ENCODE measurements at regions not wholly inside any gene's neighbourhood (a gene's known extent, or its start where the extent isn't known, plus 50 kb on each side); places are given as distances from the start of the nearest gene placed in this dataset.

- TF ChIP-seq, protein P1, sequence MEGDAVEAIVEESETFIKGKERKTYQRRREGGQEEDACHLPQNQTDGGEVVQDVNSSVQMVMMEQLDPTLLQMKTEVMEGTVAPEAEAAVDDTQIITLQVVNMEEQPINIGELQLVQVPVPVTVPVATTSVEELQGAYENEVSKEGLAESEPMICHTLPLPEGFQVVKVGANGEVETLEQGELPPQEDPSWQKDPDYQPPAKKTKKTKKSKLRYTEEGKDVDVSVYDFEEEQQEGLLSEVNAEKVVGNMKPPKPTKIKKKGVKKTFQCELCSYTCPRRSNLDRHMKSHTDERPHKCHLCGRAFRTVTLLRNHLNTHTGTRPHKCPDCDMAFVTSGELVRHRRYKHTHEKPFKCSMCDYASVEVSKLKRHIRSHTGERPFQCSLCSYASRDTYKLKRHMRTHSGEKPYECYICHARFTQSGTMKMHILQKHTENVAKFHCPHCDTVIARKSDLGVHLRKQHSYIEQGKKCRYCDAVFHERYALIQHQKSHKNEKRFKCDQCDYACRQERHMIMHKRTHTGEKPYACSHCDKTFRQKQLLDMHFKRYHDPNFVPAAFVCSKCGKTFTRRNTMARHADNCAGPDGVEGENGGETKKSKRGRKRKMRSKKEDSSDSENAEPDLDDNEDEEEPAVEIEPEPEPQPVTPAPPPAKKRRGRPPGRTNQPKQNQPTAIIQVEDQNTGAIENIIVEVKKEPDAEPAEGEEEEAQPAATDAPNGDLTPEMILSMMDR (IDR thresholded peaks at IDR 0.05; ENCODE audit: insufficient read depth, low read length, poor library complexity, severe bottlenecking), result no peak
- no peak for TF ChIP-seq EZH2phosphoT487 (conservative IDR thresholded peaks at IDR 0.05; ENCODE audit: low read length)
Measured at GRCh38 chr9:7973123-7973522, 173.5 kb upstream of the DMAC1 start.
